GM12891 (cell line): ENCODE measurements at regions not wholly inside any gene's neighbourhood (a gene's known extent, or its start where the extent isn't known, plus 50 kb on each side); places are given as distances from the start of the nearest gene placed in this dataset.

Experiments
- POLR2A ChIP-seq: IDR thresholded peaks from 2 replicates; pipeline ENCODE4 v1.6.1; 2011; ENCODE audit warnings: low read depth, low read length, control low read depth
- POLR2AphosphoS5 ChIP-seq: IDR thresholded peaks from 2 replicates; pipeline ENCODE4 v1.6.1; 2011; ENCODE audit warnings: low read depth, low read length, control low read depth
- SPI1 ChIP-seq: IDR thresholded peaks from 2 replicates; pipeline ENCODE4 v1.6.1; 2011; ENCODE audit warnings: low read depth, low read length, control low read depth
- TAF1 ChIP-seq: IDR thresholded peaks from 2 replicates; pipeline ENCODE4 v1.6.1; 2011; ENCODE audit warnings: low read depth, low read length, control low read depth

- no peak for TF ChIP-seq POLR2A
- TF ChIP-seq POLR2AphosphoS5 = no peak
- no peak for TF ChIP-seq SPI1
- no peak for TF ChIP-seq TAF1
These were observed 381.5 kb upstream of the ETAA1 start for GRCh38 chr2:67015681-67016080.
